ENCODE measurements at regions not wholly inside any gene's neighbourhood (a gene's known extent, or its start where the extent isn't known, plus 50 kb on each side); places are given as distances from the start of the nearest gene placed in this dataset.

GRCh38 chr15:95326431-95327182, 1003.9 kb upstream of the NR2F2 start (continued):
- TF ChIP-seq CHD7 (IDR thresholded peaks at IDR 0.05; ENCODE audit: insufficient replicate concordance, low read length) (no peak), SUZ12 (IDR thresholded peaks at IDR 0.05; ENCODE audit: low read length) (peak; percentile 55; the same call in 1 of the 2 replicates), HDAC2 (IDR thresholded peaks at IDR 0.05; ENCODE audit: borderline replicate concordance in 1 of 2, low read depth in 2 of 2, low read length in 2 of 2) (peak; percentile 74 to 87; a peak in 3 of 4 replicates), E2F6 (IDR thresholded peaks at IDR 0.05) (peak; percentile 79), USF2 (IDR thresholded peaks at IDR 0.05; ENCODE audit: low read length) (no peak), BCL11A (IDR thresholded peaks at IDR 0.05; ENCODE audit: low read depth in 2 of 2, low read length in 2 of 2) (no peak), SIRT6 (IDR thresholded peaks at IDR 0.05; ENCODE audit: low read length) (no peak), KDM4A (IDR thresholded peaks at IDR 0.05; ENCODE audit: low read depth, low read length, severe bottlenecking) (peak; percentile 52)

All from H1 (cell line).